ENCODE measurements at regions not wholly inside any gene's neighbourhood (a gene's known extent, or its start where the extent isn't known, plus 50 kb on each side); places are given as distances from the start of the nearest gene placed in this dataset.

GRCh38 chr9:81380504-81381359 is 308.6 kb downstream of the TLE1 start:
- TF ChIP-seq EP300 (IDR thresholded peaks at IDR 0.05) (no peak), CTCF (IDR thresholded peaks at IDR 0.05) (no peak), POLR2AphosphoS5 (IDR thresholded peaks at IDR 0.05) (no peak), POLR2A (IDR thresholded peaks at IDR 0.05) (no peak)
- H3K4me3 ChIP-seq = no peak overlapping the region
- no peaks in the 10 kb centered on the region for H3K27me3 ChIP-seq
- H3K9me3 ChIP-seq = no peaks in the 10 kb centered on the region
- H3K4me1 ChIP-seq = no peaks in the 10 kb centered on the region
- DNase-seq = no peak
- 77 to 82% methylated on average over 9 of the region's 9 CpGs for WGBS, 2 donors
- no peak overlapping the region for H3K27ac ChIP-seq
- intact Hi-C loops (cut with DNase I) = no loop called here
- H3K36me3 ChIP-seq = no peaks in the 10 kb centered on the region

GRCh38 chr9:81379655-81380054 is 309.7 kb downstream of the TLE1 start:
- H3K27me3 ChIP-seq = no peaks in the 10 kb centered on the region
- H3K4me1 ChIP-seq = no peaks in the 10 kb centered on the region
- no peak overlapping the region for H3K4me3 ChIP-seq
- 67 to 81% methylated on average over 1 of the region's 1 CpG for WGBS, 2 donors
- TF ChIP-seq EP300 (IDR thresholded peaks at IDR 0.05) = no peak
- no peak for TF ChIP-seq POLR2A (IDR thresholded peaks at IDR 0.05)
- no peak for TF ChIP-seq POLR2AphosphoS5 (IDR thresholded peaks at IDR 0.05)
- no peak for TF ChIP-seq CTCF (IDR thresholded peaks at IDR 0.05)
- no peaks in the 10 kb centered on the region for H3K36me3 ChIP-seq
- H3K27ac ChIP-seq = no peak overlapping the region
- no peak for DNase-seq
- intact Hi-C loops (cut with DNase I) = no loop called here
- H3K9me3 ChIP-seq = no peaks in the 10 kb centered on the region

GRCh38 chr9:81377921-81378320 is 311.4 kb downstream of the TLE1 start:
- no peak for TF ChIP-seq CTCF (IDR thresholded peaks at IDR 0.05)
- no peak for TF ChIP-seq POLR2AphosphoS5 (IDR thresholded peaks at IDR 0.05)
- no peak for TF ChIP-seq EP300 (IDR thresholded peaks at IDR 0.05)
- no peak for TF ChIP-seq POLR2A (IDR thresholded peaks at IDR 0.05)
- H3K4me1 ChIP-seq = no peaks in the 10 kb centered on the region
- H3K9me3 ChIP-seq = no peaks in the 10 kb centered on the region
- no peak for DNase-seq
- H3K27ac ChIP-seq = no peak overlapping the region
- H3K4me3 ChIP-seq = no peak overlapping the region
- no peaks in the 10 kb centered on the region for H3K36me3 ChIP-seq
- WGBS, 2 donors = 83 to 90% methylated on average over 1 of the region's 1 CpG
- H3K27me3 ChIP-seq = no peaks in the 10 kb centered on the region
- intact Hi-C loops (cut with DNase I) = no loop called here

GRCh38 chr9:81377320-81377719 is 312.0 kb downstream of the TLE1 start:
- WGBS, 2 donors = 63 to 82% methylated on average over 2 of the region's 2 CpGs
- no peak overlapping the region for H3K27ac ChIP-seq
- H3K9me3 ChIP-seq = no peaks in the 10 kb centered on the region
- H3K36me3 ChIP-seq = no peaks in the 10 kb centered on the region
- no peak for DNase-seq
- H3K27me3 ChIP-seq = no peaks in the 10 kb centered on the region
- H3K4me1 ChIP-seq = no peaks in the 10 kb centered on the region
- TF ChIP-seq POLR2AphosphoS5 (IDR thresholded peaks at IDR 0.05) = no peak
- TF ChIP-seq EP300 (IDR thresholded peaks at IDR 0.05) = no peak
- TF ChIP-seq POLR2A (IDR thresholded peaks at IDR 0.05) = no peak
- TF ChIP-seq CTCF (IDR thresholded peaks at IDR 0.05) = no peak
- intact Hi-C loops (cut with DNase I) = no loop called here
- no peak overlapping the region for H3K4me3 ChIP-seq

Data from sigmoid colon (tissue), 6 donors.